HL-60 (cell line): ENCODE measurements at regions not wholly inside any gene's neighbourhood (a gene's known extent, or its start where the extent isn't known, plus 50 kb on each side); places are given as distances from the start of the nearest gene placed in this dataset.
"Not testable (repeated sequence)": the region's sequence is repeated elsewhere in the genome, so short reads cannot be mapped to it uniquely, and the experiment has no call there.

ENCODE experiments used
- GABPA ChIP-seq: IDR thresholded peaks from 2 replicates; pipeline ENCODE4 v1.6.1; 2012; ENCODE audit warnings: low read depth
- POLR2AphosphoS5 ChIP-seq: IDR thresholded peaks from 2 replicates; pipeline ENCODE4 v1.6.1; 2012; ENCODE audit warnings: low read depth
- SPI1 ChIP-seq: IDR thresholded peaks from 2 replicates; pipeline ENCODE4 v1.6.1; 2012; ENCODE audit warnings: low read depth, mild to moderate bottlenecking, borderline replicate concordance
- TF ChIP-seq, protein P1 (sequence below): IDR thresholded peaks from one replicate; pipeline ENCODE4 v1.5.1; 2011; ENCODE audit warnings: low read length, control low read depth, inconsistent platforms; ENCODE audit not compliant: insufficient read depth
- TF ChIP-seq, protein P2 (sequence below): IDR thresholded peaks from 2 replicates; pipeline ENCODE4 v1.6.1; 2012; ENCODE audit warnings: low read depth; ENCODE audit not compliant: insufficient replicate concordance

DNA sequence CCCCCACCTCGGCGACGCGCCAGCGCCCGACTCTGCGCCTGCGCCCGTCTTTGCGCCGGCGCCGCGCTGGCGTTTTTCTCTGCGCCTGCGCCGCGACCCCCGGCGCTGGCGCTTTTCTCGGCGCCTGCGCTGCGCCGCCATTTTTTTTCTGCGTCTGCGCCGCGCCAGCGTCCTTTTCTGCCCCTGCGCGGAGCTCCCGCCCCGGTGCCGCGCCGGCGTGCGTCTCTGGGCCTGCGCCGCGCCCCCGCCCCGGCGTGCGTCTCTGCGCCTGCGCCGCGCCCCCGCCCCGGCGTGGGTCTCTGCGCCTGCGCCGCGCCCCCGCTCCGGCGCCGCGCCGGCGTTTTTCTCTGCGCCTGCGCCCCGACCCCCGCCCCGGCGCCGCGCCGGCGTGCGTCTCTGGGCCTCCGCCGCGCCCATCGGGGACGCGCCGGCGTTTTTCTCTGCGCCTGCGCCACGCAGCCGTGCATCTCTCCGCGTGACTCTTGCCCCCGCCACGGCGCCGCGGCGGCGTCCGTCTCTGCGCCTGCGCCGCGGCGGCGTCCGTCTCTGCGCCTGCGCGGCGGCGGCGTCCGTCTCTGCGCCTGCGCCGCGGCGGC is 52.4 kb upstream of the DUX4 start:
- TF ChIP-seq, protein P1, sequence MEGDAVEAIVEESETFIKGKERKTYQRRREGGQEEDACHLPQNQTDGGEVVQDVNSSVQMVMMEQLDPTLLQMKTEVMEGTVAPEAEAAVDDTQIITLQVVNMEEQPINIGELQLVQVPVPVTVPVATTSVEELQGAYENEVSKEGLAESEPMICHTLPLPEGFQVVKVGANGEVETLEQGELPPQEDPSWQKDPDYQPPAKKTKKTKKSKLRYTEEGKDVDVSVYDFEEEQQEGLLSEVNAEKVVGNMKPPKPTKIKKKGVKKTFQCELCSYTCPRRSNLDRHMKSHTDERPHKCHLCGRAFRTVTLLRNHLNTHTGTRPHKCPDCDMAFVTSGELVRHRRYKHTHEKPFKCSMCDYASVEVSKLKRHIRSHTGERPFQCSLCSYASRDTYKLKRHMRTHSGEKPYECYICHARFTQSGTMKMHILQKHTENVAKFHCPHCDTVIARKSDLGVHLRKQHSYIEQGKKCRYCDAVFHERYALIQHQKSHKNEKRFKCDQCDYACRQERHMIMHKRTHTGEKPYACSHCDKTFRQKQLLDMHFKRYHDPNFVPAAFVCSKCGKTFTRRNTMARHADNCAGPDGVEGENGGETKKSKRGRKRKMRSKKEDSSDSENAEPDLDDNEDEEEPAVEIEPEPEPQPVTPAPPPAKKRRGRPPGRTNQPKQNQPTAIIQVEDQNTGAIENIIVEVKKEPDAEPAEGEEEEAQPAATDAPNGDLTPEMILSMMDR: not testable (repeated sequence)
- TF ChIP-seq GABPA, POLR2AphosphoS5, SPI1: not testable (repeated sequence)
- TF ChIP-seq, protein P2, sequence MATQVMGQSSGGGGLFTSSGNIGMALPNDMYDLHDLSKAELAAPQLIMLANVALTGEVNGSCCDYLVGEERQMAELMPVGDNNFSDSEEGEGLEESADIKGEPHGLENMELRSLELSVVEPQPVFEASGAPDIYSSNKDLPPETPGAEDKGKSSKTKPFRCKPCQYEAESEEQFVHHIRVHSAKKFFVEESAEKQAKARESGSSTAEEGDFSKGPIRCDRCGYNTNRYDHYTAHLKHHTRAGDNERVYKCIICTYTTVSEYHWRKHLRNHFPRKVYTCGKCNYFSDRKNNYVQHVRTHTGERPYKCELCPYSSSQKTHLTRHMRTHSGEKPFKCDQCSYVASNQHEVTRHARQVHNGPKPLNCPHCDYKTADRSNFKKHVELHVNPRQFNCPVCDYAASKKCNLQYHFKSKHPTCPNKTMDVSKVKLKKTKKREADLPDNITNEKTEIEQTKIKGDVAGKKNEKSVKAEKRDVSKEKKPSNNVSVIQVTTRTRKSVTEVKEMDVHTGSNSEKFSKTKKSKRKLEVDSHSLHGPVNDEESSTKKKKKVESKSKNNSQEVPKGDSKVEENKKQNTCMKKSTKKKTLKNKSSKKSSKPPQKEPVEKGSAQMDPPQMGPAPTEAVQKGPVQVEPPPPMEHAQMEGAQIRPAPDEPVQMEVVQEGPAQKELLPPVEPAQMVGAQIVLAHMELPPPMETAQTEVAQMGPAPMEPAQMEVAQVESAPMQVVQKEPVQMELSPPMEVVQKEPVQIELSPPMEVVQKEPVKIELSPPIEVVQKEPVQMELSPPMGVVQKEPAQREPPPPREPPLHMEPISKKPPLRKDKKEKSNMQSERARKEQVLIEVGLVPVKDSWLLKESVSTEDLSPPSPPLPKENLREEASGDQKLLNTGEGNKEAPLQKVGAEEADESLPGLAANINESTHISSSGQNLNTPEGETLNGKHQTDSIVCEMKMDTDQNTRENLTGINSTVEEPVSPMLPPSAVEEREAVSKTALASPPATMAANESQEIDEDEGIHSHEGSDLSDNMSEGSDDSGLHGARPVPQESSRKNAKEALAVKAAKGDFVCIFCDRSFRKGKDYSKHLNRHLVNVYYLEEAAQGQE: not testable (repeated sequence)
